SU-DHL-6 (cell line): ENCODE measurements at regions not wholly inside any gene's neighbourhood (a gene's known extent, or its start where the extent isn't known, plus 50 kb on each side); places are given as distances from the start of the nearest gene placed in this dataset.

Source experiments
- H2AFZ ChIP-seq: fragments of 200-600 bp; sonication (generic); 2 replicates; pipeline ENCODE4 v1.6.1; 2014; ENCODE audit warnings: low read depth, mild to moderate bottlenecking, moderate library complexity, mixed read lengths, antibody characterized with exemption, low read length; ENCODE audit not compliant: severe bottlenecking
- H3F3A ChIP-seq: fragments of 200-600 bp; shearing (Covaris generic); 2 replicates; pipeline ENCODE4 v1.6.0; 2016; ENCODE audit warnings: antibody characterized with exemption, mild to moderate bottlenecking; ENCODE audit not compliant: insufficient read depth
- H3K27ac ChIP-seq: fragments of 200-600 bp; sonication (generic); 2 replicates; pipeline ENCODE4 v1.5.1; 2016; ENCODE audit warnings: low read depth, mild to moderate bottlenecking, low read length, moderate library complexity, mixed read lengths
- H3K27me3 ChIP-seq: fragments of 200-600 bp; sonication (generic), shearing (Covaris generic); 2 replicates; pipeline ENCODE4 v1.6.0; 2014; ENCODE audit warnings: mild to moderate bottlenecking, low read length
- H3K36me3 ChIP-seq: fragments of 200-600 bp; sonication (generic); 2 replicates; pipeline ENCODE4 v1.6.1; 2014; ENCODE audit warnings: mild to moderate bottlenecking, low read length, mixed read lengths
- H3K4me2 ChIP-seq: fragments of 300-600, 200-600 bp; shearing (Covaris generic), sonication (generic); 2 replicates; pipeline ENCODE4 v1.6.0; 2014; ENCODE audit warnings: low read length, low read depth, mild to moderate bottlenecking; ENCODE audit not compliant: poor library complexity, severe bottlenecking
- H3K4me3 ChIP-seq: fragments of 200-600 bp; sonication (generic); 2 replicates; pipeline ENCODE4 v1.5.1; 2014; ENCODE audit warnings: antibody characterized with exemption, low read length, mild to moderate bottlenecking, mixed read lengths; ENCODE audit not compliant: insufficient read depth, poor library complexity, severe bottlenecking
- H3K79me2 ChIP-seq: fragments of 200-600 bp; sonication (generic); 2 replicates; pipeline ENCODE4 v1.6.1; 2014; ENCODE audit warnings: mild to moderate bottlenecking, low read length, moderate library complexity; ENCODE audit not compliant: insufficient read depth
- H3K9ac ChIP-seq: fragments of 200-600 bp; sonication (generic); 2 replicates; pipeline ENCODE4 v1.7.0; 2014; ENCODE audit warnings: mild to moderate bottlenecking, low read length
- H3K9me2 ChIP-seq: fragments of 200-600 bp; sonication (generic); replicated peaks from 2 replicates; pipeline ENCODE4 v1.6.1; 2014; ENCODE audit warnings: low read length; ENCODE audit not compliant: insufficient read depth
- H3K9me3 ChIP-seq: fragments of 200-600 bp; sonication (generic); 2 replicates; pipeline ENCODE4 v1.6.1; 2014; ENCODE audit warnings: low read length, mixed read lengths; ENCODE audit not compliant: insufficient read depth
- H4K20me1 ChIP-seq: fragments of 200-600 bp; sonication (generic); 2 replicates; pipeline ENCODE4 v1.6.1; 2014; ENCODE audit warnings: low read depth, mild to moderate bottlenecking, antibody characterized with exemption, low read length, moderate library complexity, mixed read lengths
- EZH2phosphoT487 ChIP-seq: fragments of 200-600 bp; sonication (generic), shearing (Covaris generic); conservative IDR thresholded peaks from 2 replicates; pipeline ENCODE4 v1.6.1; 2018; ENCODE audit warnings: mild to moderate bottlenecking, antibody characterized with exemption, low read length, moderate library complexity, mixed read lengths
- TF ChIP-seq, protein P1 (sequence below): fragments of 200-600 bp; sonication (generic); IDR thresholded peaks from one replicate; pipeline ENCODE4 v1.5.1; 2017; ENCODE audit warnings: antibody characterized with exemption, mild to moderate bottlenecking, low read length, moderate library complexity; ENCODE audit not compliant: insufficient read depth, poor library complexity, severe bottlenecking

DNA sequence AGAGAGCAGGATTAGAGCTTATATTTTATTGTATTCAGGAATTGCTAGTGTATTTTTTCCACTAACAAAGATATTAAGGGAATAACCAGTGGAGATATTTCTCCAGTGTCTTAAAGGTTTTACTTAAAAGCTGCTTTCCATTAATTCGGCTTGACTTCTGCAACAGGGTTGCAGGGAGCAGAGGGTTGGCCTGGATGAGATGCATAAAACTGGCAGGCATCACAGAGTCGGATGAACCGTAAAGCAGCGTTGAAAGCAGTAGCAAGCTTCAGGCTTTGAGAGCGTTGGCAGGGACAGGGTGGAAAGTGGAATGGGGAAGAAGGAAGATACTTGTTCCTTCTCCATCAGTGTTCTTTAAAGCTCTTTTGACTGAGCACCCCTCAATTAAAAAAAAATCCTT lies 237.2 kb downstream of the LMO4 start:
- no peaks in the 10 kb centered on the region for H3K27me3 ChIP-seq
- no peaks in the 10 kb centered on the region for H3F3A ChIP-seq
- H2AFZ ChIP-seq, result no peak overlapping the region
- no peaks in the 10 kb centered on the region for H3K79me2 ChIP-seq
- no peaks in the 10 kb centered on the region for H3K9me2 ChIP-seq
- H3K4me3 ChIP-seq, result no peak overlapping the region
- H3K27ac ChIP-seq, result no peak overlapping the region
- H3K9me3 ChIP-seq, result no peaks in the 10 kb centered on the region
- no peak overlapping the region for H3K4me2 ChIP-seq
- H3K9ac ChIP-seq, result no peak overlapping the region
- no peak for TF ChIP-seq EZH2phosphoT487
- TF ChIP-seq, protein P1, sequence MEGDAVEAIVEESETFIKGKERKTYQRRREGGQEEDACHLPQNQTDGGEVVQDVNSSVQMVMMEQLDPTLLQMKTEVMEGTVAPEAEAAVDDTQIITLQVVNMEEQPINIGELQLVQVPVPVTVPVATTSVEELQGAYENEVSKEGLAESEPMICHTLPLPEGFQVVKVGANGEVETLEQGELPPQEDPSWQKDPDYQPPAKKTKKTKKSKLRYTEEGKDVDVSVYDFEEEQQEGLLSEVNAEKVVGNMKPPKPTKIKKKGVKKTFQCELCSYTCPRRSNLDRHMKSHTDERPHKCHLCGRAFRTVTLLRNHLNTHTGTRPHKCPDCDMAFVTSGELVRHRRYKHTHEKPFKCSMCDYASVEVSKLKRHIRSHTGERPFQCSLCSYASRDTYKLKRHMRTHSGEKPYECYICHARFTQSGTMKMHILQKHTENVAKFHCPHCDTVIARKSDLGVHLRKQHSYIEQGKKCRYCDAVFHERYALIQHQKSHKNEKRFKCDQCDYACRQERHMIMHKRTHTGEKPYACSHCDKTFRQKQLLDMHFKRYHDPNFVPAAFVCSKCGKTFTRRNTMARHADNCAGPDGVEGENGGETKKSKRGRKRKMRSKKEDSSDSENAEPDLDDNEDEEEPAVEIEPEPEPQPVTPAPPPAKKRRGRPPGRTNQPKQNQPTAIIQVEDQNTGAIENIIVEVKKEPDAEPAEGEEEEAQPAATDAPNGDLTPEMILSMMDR, result no peak
- H4K20me1 ChIP-seq, result no peaks in the 10 kb centered on the region
- no peaks in the 10 kb centered on the region for H3K36me3 ChIP-seq

- no peaks in the 10 kb centered on the region for H3K79me2 ChIP-seq
- H3K36me3 ChIP-seq, result no peaks in the 10 kb centered on the region
- no peak for TF ChIP-seq EZH2phosphoT487
- TF ChIP-seq, protein P1, result no peak
- H3K9ac ChIP-seq, result no peak overlapping the region
- H3F3A ChIP-seq, result no peaks in the 10 kb centered on the region
- no peaks in the 10 kb centered on the region for H3K27me3 ChIP-seq
- H3K27ac ChIP-seq, result no peak overlapping the region
- no peak overlapping the region for H3K4me2 ChIP-seq
- no peak overlapping the region for H2AFZ ChIP-seq
- no peaks in the 10 kb centered on the region for H4K20me1 ChIP-seq
- H3K9me2 ChIP-seq, result no peaks in the 10 kb centered on the region
- H3K4me3 ChIP-seq, result no peak overlapping the region
- no peaks in the 10 kb centered on the region for H3K9me3 ChIP-seq
Measured at GRCh38 chr1:87568005-87568404, 239.3 kb downstream of the LMO4 start.

DNA sequence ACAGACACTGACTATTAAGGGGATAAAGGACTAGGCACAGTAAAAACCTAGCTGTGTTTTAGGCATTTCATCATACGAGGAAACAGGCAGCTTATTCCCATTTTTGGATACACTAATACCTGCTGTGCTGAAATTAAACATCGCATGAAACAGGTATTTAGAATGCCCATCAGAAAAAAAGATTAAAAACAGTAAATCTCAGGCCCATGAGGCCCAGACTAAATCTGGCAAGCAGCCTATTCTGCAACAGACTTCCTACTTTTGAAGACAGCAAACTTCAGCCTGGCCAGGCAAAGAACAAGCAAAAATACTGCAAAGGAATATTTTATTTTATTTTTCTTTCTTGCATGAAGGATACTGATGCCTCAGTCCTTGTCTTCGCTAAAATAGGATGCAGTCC lies 240.2 kb downstream of the LMO4 start:
- Histone ChIP-seq H3K9me2 (no peaks in the 10 kb centered on the region), H3K27me3 (no peaks in the 10 kb centered on the region), H3F3A (no peaks in the 10 kb centered on the region), H3K4me3 (no peak overlapping the region), H3K36me3 (no peaks in the 10 kb centered on the region), H3K9me3 (no peaks in the 10 kb centered on the region), H4K20me1 (no peaks in the 10 kb centered on the region), H3K9ac (no peak overlapping the region), H3K79me2 (no peaks in the 10 kb centered on the region), H3K27ac (no peak overlapping the region), H3K4me2 (no peak overlapping the region), H2AFZ (peak overlapping the region; percentile 15)
- TF ChIP-seq, protein P1, result no peak
- TF ChIP-seq EZH2phosphoT487, result no peak

- H3K27me3 ChIP-seq, result no peaks in the 10 kb centered on the region
- H3K9me2 ChIP-seq, result no peaks in the 10 kb centered on the region
- no peak overlapping the region for H3K4me3 ChIP-seq
- no peak for TF ChIP-seq EZH2phosphoT487
- TF ChIP-seq, protein P1, result no peak
- H3F3A ChIP-seq, result no peaks in the 10 kb centered on the region
- H3K79me2 ChIP-seq, result no peaks in the 10 kb centered on the region
- H3K4me2 ChIP-seq, result no peak overlapping the region
- no peaks in the 10 kb centered on the region for H3K36me3 ChIP-seq
- H3K9me3 ChIP-seq, result no peaks in the 10 kb centered on the region
- H2AFZ ChIP-seq, result no peak overlapping the region
- no peaks in the 10 kb centered on the region for H4K20me1 ChIP-seq
- H3K27ac ChIP-seq, result no peak overlapping the region
- H3K9ac ChIP-seq, result no peak overlapping the region
Measured at GRCh38 chr1:87572008-87572407, 243.3 kb downstream of the LMO4 start.
